ENCODE measurements at regions not wholly inside any gene's neighbourhood (a gene's known extent, or its start where the extent isn't known, plus 50 kb on each side); places are given as distances from the start of the nearest gene placed in this dataset.

- no peaks in the 10 kb centered on the region for H3K27me3 ChIP-seq (ENCODE audit: control insufficient read depth in 2 of 2, insufficient read depth in 2 of 2, low read length in 2 of 2)
- H3K4me3 ChIP-seq = no peak overlapping the region
- BruUV-seq (replicated peaks) = no TSS peak
- H3K4me2 ChIP-seq (ENCODE audit: insufficient read depth, low read length) = no peak overlapping the region
- no peak for ATAC-seq
- ChIA-PET POLR2A (no interaction called here), CTCF (ENCODE audit: low intra/inter-chr PET ratio) (no interaction called here)
- H4K20me1 ChIP-seq (replicated peaks; ENCODE audit: control insufficient read depth, insufficient read depth, low read length) = no peaks in the 10 kb centered on the region
- H3K27ac ChIP-seq (ENCODE audit: extremely low read depth, low read depth, low read length) = no peak overlapping the region
- DNase-seq (ENCODE audit: extremely low read depth in 1 of 4, low spot score in 3 of 4) = no peak
- no peak overlapping the region for H2AFZ ChIP-seq (ENCODE audit: low read depth, low read length)
- in situ Hi-C loops (cut with MboI) = no loop called here
- no peaks in the 10 kb centered on the region for H3K4me1 ChIP-seq (replicated peaks in 1 of 2; ENCODE audit: control insufficient read depth in 2 of 2, insufficient read depth in 2 of 2, low read length in 2 of 2)
- WGBS (ENCODE audit: insufficient coverage, low coverage, missing lambda C conversion rate) = 3% methylated on average over 6 of the region's 6 CpGs
- no peak for FAIRE-seq
- no peaks in the 10 kb centered on the region for H3K79me2 ChIP-seq (ENCODE audit: control insufficient read depth, insufficient read depth, low read length)
- no peaks in the 10 kb centered on the region for H3K9me1 ChIP-seq (ENCODE audit: control insufficient read depth, insufficient read depth, low read length)
- no peaks in the 10 kb centered on the region for H3K9me3 ChIP-seq (replicated peaks; ENCODE audit: control insufficient read depth, insufficient read depth, low read depth, low read length)
- TF ChIP-seq, protein P1, sequence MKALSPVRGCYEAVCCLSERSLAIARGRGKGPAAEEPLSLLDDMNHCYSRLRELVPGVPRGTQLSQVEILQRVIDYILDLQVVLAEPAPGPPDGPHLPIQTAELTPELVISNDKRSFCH (CRISPR knock-in tag; IDR thresholded peaks at IDR 0.05) = no peak
- TF ChIP-seq, protein P1 (tag; IDR thresholded peaks at IDR 0.05) = no peak
- no peak for TF ChIP-seq ZNF274 (IDR thresholded peaks at IDR 0.05; ENCODE audit: borderline replicate concordance, low read depth, low read length)
- no peak for TF ChIP-seq MAZ (CRISPR knock-in tag; conservative IDR thresholded peaks at IDR 0.05 in 1 of 2, IDR thresholded peaks at IDR 0.05 in 1 of 2)
- TF ChIP-seq NKRF (IDR thresholded peaks at IDR 0.05; ENCODE audit: borderline replicate concordance) = no peak
- TF ChIP-seq, protein P2, sequence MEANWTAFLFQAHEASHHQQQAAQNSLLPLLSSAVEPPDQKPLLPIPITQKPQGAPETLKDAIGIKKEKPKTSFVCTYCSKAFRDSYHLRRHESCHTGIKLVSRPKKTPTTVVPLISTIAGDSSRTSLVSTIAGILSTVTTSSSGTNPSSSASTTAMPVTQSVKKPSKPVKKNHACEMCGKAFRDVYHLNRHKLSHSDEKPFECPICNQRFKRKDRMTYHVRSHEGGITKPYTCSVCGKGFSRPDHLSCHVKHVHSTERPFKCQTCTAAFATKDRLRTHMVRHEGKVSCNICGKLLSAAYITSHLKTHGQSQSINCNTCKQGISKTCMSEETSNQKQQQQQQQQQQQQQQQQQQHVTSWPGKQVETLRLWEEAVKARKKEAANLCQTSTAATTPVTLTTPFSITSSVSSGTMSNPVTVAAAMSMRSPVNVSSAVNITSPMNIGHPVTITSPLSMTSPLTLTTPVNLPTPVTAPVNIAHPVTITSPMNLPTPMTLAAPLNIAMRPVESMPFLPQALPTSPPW (CRISPR knock-in tag; IDR thresholded peaks at IDR 0.05) = no peak
- no peak for TF ChIP-seq NR2C1 (IDR thresholded peaks at IDR 0.05)
- TF ChIP-seq NR2C1 (tag; IDR thresholded peaks at IDR 0.05) = no peak
- TF ChIP-seq CREBBP (IDR thresholded peaks at IDR 0.05; ENCODE audit: low read depth, low read length) = no peak
- TF ChIP-seq CREM (IDR thresholded peaks at IDR 0.05; ENCODE audit: low read depth) = no peak
- TF ChIP-seq, protein P3, sequence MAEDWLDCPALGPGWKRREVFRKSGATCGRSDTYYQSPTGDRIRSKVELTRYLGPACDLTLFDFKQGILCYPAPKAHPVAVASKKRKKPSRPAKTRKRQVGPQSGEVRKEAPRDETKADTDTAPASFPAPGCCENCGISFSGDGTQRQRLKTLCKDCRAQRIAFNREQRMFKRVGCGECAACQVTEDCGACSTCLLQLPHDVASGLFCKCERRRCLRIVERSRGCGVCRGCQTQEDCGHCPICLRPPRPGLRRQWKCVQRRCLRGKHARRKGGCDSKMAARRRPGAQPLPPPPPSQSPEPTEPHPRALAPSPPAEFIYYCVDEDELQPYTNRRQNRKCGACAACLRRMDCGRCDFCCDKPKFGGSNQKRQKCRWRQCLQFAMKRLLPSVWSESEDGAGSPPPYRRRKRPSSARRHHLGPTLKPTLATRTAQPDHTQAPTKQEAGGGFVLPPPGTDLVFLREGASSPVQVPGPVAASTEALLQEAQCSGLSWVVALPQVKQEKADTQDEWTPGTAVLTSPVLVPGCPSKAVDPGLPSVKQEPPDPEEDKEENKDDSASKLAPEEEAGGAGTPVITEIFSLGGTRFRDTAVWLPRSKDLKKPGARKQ (CRISPR knock-in tag; IDR thresholded peaks at IDR 0.05) = no peak
- TF ChIP-seq E2F4 (CRISPR knock-in tag; IDR thresholded peaks at IDR 0.05; ENCODE audit: low read depth) = no peak
- no peak for TF ChIP-seq BCOR (IDR thresholded peaks at IDR 0.05)
- no peak for TF ChIP-seq GATAD2B (IDR thresholded peaks at IDR 0.05; ENCODE audit: borderline replicate concordance)
- TF ChIP-seq PYGO2 (tag; IDR thresholded peaks at IDR 0.05) = no peak
- TF ChIP-seq TBL1XR1 (IDR thresholded peaks at IDR 0.05; ENCODE audit: low read length in 2 of 2) = no peak
- no peak for TF ChIP-seq SMARCE1 (IDR thresholded peaks at IDR 0.05)
- intact Hi-C loops (cut with micrococcal nuclease) = no loop called here
- no peak overlapping the region for H3K9ac ChIP-seq (ENCODE audit: insufficient read depth in 1 of 2, low read depth in 2 of 2, low read length in 2 of 2)
- H3K36me3 ChIP-seq (ENCODE audit: control insufficient read depth, insufficient read depth, low read length) = no peaks in the 10 kb centered on the region
Measured at GRCh38 chr1:96355521-96355920, 366.1 kb upstream of the PTBP2 start.
